GM18870 (cell line): ENCODE measurements at regions not wholly inside any gene's neighbourhood (a gene's known extent, or its start where the extent isn't known, plus 50 kb on each side); places are given as distances from the start of the nearest gene placed in this dataset.
A peak's percentile ranks its signal among the peaks of the same experiment; 100 is the strongest.

Experiments used
- ATAC-seq: cut with Tn5 transposase; IDR thresholded peaks from one replicate; pipeline ENCODE4 v1.9.1; 2021; ENCODE audit warnings: moderate library complexity; ENCODE audit not compliant: unreplicated experiment

GRCh38 chr1:224486801-224487583 is 52.4 kb upstream of the WDR26 start:
- no peak for ATAC-seq

- no peak for ATAC-seq
Observed at GRCh38 chr1:224488806-224489499, 54.4 kb upstream of the WDR26 start.

GRCh38 chr1:224489534-224490365 is 55.2 kb upstream of the WDR26 start:
- no peak for ATAC-seq

- ATAC-seq, result no peak
Observed at GRCh38 chr1:224490549-224491537, 56.2 kb upstream of the WDR26 start.

GRCh38 chr1:224492015-224492414 is 57.4 kb upstream of the WDR26 start:
- no peak for ATAC-seq

- no peak for ATAC-seq
Observed at GRCh38 chr1:224492632-224493031, 58.0 kb upstream of the WDR26 start.

- ATAC-seq, result no peak
Observed at GRCh38 chr1:224493269-224493668, 58.7 kb upstream of the WDR26 start.

- no peak for ATAC-seq
Observed at GRCh38 chr1:224494343-224494742, 59.7 kb upstream of the WDR26 start.

GRCh38 chr1:224495866-224496265 is 61.3 kb upstream of the WDR26 start:
- no peak for ATAC-seq

GRCh38 chr1:224496826-224497225 is 62.2 kb upstream of the WDR26 start:
- ATAC-seq, result no peak

GRCh38 chr1:224497714-224498573 is 63.3 kb upstream of the WDR26 start:
- ATAC-seq, result peak; percentile 92

GRCh38 chr1:224498574-224499170 is 64.1 kb upstream of the WDR26 start:
- no peak for ATAC-seq

GRCh38 chr1:224499204-224499603 is 64.6 kb upstream of the WDR26 start:
- no peak for ATAC-seq

- no peak for ATAC-seq
Observed at GRCh38 chr1:224500796-224501195, 66.2 kb upstream of the WDR26 start.

GRCh38 chr1:224501836-224502235 is 67.2 kb upstream of the WDR26 start:
- no peak for ATAC-seq

- ATAC-seq, result no peak
Observed at GRCh38 chr1:224502459-224503160, 68.0 kb upstream of the WDR26 start.

GRCh38 chr1:224503161-224504118 is 68.8 kb upstream of the WDR26 start:
- ATAC-seq, result peak; percentile 87
